IPS-18a (cell line): ENCODE measurements at regions not wholly inside any gene's neighbourhood (a gene's known extent, or its start where the extent isn't known, plus 50 kb on each side); places are given as distances from the start of the nearest gene placed in this dataset.

Source experiments
- H3K27ac ChIP-seq: one replicate; pipeline ENCODE4 v1.5.1; 2013; ENCODE audit warnings: low read length
- H3K27me3 ChIP-seq: one replicate; pipeline ENCODE4 v1.6.1; 2013; ENCODE audit warnings: mild to moderate bottlenecking, low read length; ENCODE audit not compliant: control insufficient read depth, insufficient read depth
- H3K36me3 ChIP-seq: one replicate; pipeline ENCODE4 v1.6.1; 2013; ENCODE audit warnings: low read depth, low read length; ENCODE audit not compliant: control insufficient read depth
- H3K4me1 ChIP-seq: one replicate; pipeline ENCODE4 v1.6.1; 2013; ENCODE audit warnings: low read depth, low read length; ENCODE audit not compliant: control insufficient read depth
- H3K4me3 ChIP-seq: one replicate; pipeline ENCODE4 v1.5.1; 2013; ENCODE audit warnings: low read length
- H3K9ac ChIP-seq: one replicate; pipeline ENCODE4 v1.6.1; 2013; ENCODE audit warnings: mild to moderate bottlenecking, low read length, moderate library complexity
- H3K9me3 ChIP-seq: one replicate; pipeline ENCODE4 v1.6.1; 2013; ENCODE audit warnings: low read depth, low read length; ENCODE audit not compliant: control insufficient read depth

GRCh38 chr4:33349376-33349775, 2629.2 kb downstream of the PCDH7 start:
- H3K27me3 ChIP-seq, result no peaks in the 10 kb centered on the region
- no peaks in the 10 kb centered on the region for H3K4me1 ChIP-seq
- no peak overlapping the region for H3K27ac ChIP-seq
- no peaks in the 10 kb centered on the region for H3K36me3 ChIP-seq
- no peak overlapping the region for H3K9ac ChIP-seq
- no peaks in the 10 kb centered on the region for H3K9me3 ChIP-seq
- H3K4me3 ChIP-seq, result no peak overlapping the region

- Histone ChIP-seq H3K27me3 (no peaks in the 10 kb centered on the region), H3K4me3 (no peak overlapping the region), H3K36me3 (no peaks in the 10 kb centered on the region), H3K9me3 (no peaks in the 10 kb centered on the region), H3K9ac (no peak overlapping the region), H3K27ac (no peak overlapping the region), H3K4me1 (no peaks in the 10 kb centered on the region)
These were observed 2637.0 kb downstream of the PCDH7 start for GRCh38 chr4:33357121-33357520.

GRCh38 chr4:33369446-33369845, 2649.3 kb downstream of the PCDH7 start:
- Histone ChIP-seq H3K4me1 (no peaks in the 10 kb centered on the region), H3K36me3 (no peaks in the 10 kb centered on the region)

GRCh38 chr4:33381816-33382215, 2661.6 kb downstream of the PCDH7 start:
- H3K9ac ChIP-seq, result no peak overlapping the region
- no peak overlapping the region for H3K4me3 ChIP-seq
- H3K27ac ChIP-seq, result no peak overlapping the region
- H3K9me3 ChIP-seq, result no peaks in the 10 kb centered on the region
- H3K27me3 ChIP-seq, result no peaks in the 10 kb centered on the region
- H3K36me3 ChIP-seq, result no peaks in the 10 kb centered on the region
- H3K4me1 ChIP-seq, result peaks cover 4% of the 10 kb centered on the region

More at GRCh38 chr4:33369446-33369845, 2649.3 kb downstream of the PCDH7 start:
- Histone ChIP-seq H3K9me3 (no peaks in the 10 kb centered on the region), H3K27ac (no peak overlapping the region), H3K9ac (no peak overlapping the region), H3K4me3 (no peak overlapping the region), H3K27me3 (no peaks in the 10 kb centered on the region)

- Histone ChIP-seq H3K4me3 (no peak overlapping the region), H3K9ac (no peak overlapping the region), H3K4me1 (no peaks in the 10 kb centered on the region), H3K27ac (no peak overlapping the region), H3K27me3 (no peaks in the 10 kb centered on the region), H3K9me3 (no peaks in the 10 kb centered on the region), H3K36me3 (no peaks in the 10 kb centered on the region)
These were observed 2666.6 kb downstream of the PCDH7 start for GRCh38 chr4:33386764-33387163.

- Histone ChIP-seq H3K27me3 (no peaks in the 10 kb centered on the region), H3K9ac (no peak overlapping the region), H3K36me3 (no peaks in the 10 kb centered on the region)
These were observed 2670.8 kb downstream of the PCDH7 start for GRCh38 chr4:33390976-33391375.

GRCh38 chr4:33395731-33396485, 2675.7 kb downstream of the PCDH7 start:
- Histone ChIP-seq H3K27ac (no peak overlapping the region), H3K36me3 (no peaks in the 10 kb centered on the region), H3K9ac (no peak overlapping the region), H3K4me1 (no peaks in the 10 kb centered on the region), H3K9me3 (no peaks in the 10 kb centered on the region), H3K27me3 (no peaks in the 10 kb centered on the region), H3K4me3 (no peak overlapping the region)

More at GRCh38 chr4:33390976-33391375, 2670.8 kb downstream of the PCDH7 start:
- Histone ChIP-seq H3K4me1 (no peaks in the 10 kb centered on the region), H3K27ac (no peak overlapping the region), H3K4me3 (no peak overlapping the region), H3K9me3 (no peaks in the 10 kb centered on the region)

GRCh38 chr4:33400504-33400903, 2680.3 kb downstream of the PCDH7 start:
- H3K4me3 ChIP-seq, result no peak overlapping the region
- H3K27me3 ChIP-seq, result no peaks in the 10 kb centered on the region
- no peaks in the 10 kb centered on the region for H3K4me1 ChIP-seq
- no peak overlapping the region for H3K27ac ChIP-seq
- H3K36me3 ChIP-seq, result no peaks in the 10 kb centered on the region
- H3K9ac ChIP-seq, result no peak overlapping the region
- H3K9me3 ChIP-seq, result no peaks in the 10 kb centered on the region

- Histone ChIP-seq H3K27ac (no peak overlapping the region), H3K4me3 (no peak overlapping the region), H3K36me3 (no peaks in the 10 kb centered on the region), H3K9ac (no peak overlapping the region), H3K27me3 (no peaks in the 10 kb centered on the region), H3K9me3 (no peaks in the 10 kb centered on the region), H3K4me1 (no peaks in the 10 kb centered on the region)
These were observed 2687.3 kb downstream of the PCDH7 start for GRCh38 chr4:33407496-33407895.

- Histone ChIP-seq H3K9me3 (peaks cover 10% of the 10 kb centered on the region), H3K9ac (no peak overlapping the region), H3K27me3 (no peaks in the 10 kb centered on the region), H3K4me1 (no peaks in the 10 kb centered on the region), H3K27ac (no peak overlapping the region), H3K36me3 (no peaks in the 10 kb centered on the region), H3K4me3 (no peak overlapping the region)
These were observed 2691.0 kb downstream of the PCDH7 start for GRCh38 chr4:33411182-33411581.

- no peaks in the 10 kb centered on the region for H3K27me3 ChIP-seq
- H3K4me3 ChIP-seq, result no peak overlapping the region
- no peaks in the 10 kb centered on the region for H3K9me3 ChIP-seq
- no peak overlapping the region for H3K27ac ChIP-seq
- H3K36me3 ChIP-seq, result no peaks in the 10 kb centered on the region
- H3K9ac ChIP-seq, result no peak overlapping the region
- H3K4me1 ChIP-seq, result no peaks in the 10 kb centered on the region
These were observed 2701.7 kb downstream of the PCDH7 start for GRCh38 chr4:33421887-33422286.

GRCh38 chr4:33422656-33423055, 2702.5 kb downstream of the PCDH7 start:
- Histone ChIP-seq H3K36me3 (no peaks in the 10 kb centered on the region), H3K9ac (no peak overlapping the region), H3K4me3 (no peak overlapping the region), H3K9me3 (no peaks in the 10 kb centered on the region), H3K4me1 (no peaks in the 10 kb centered on the region), H3K27me3 (no peaks in the 10 kb centered on the region), H3K27ac (no peak overlapping the region)
